ENCODE measurements at regions not wholly inside any gene's neighbourhood (a gene's known extent, or its start where the extent isn't known, plus 50 kb on each side); places are given as distances from the start of the nearest gene placed in this dataset.
A peak's percentile ranks its signal among the peaks of the same experiment; 100 is the strongest.

DNA sequence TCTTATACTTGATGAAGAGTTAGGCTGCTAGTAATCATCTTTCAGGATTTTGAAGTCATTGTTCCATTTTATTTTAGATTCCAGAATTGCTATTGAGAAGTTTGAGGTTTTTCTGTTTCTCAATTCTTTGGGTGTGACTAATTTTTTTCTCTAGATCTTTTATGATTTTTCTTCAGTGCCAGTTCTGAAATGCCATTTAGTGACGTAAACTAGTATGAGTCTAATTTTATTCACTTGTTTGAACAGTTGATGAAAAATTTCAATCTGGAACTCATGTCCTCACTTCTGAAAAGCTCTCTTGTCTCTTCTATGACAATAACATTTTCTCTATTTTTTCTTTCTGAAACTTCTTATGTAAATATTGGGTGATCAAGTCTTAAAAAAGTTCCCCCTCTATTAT, 188.5 kb upstream of the HTR2A start:
- H3K36me3 ChIP-seq (replicated peaks in 1 of 2; ENCODE audit: insufficient read depth in 1 of 2, low read depth in 2 of 2) = no peaks in the 10 kb centered on the region
- no peaks in the 10 kb centered on the region for H3K27me3 ChIP-seq
- no peak for TF ChIP-seq POLR2A (IDR thresholded peaks at IDR 0.05)
- TF ChIP-seq, protein P1, sequence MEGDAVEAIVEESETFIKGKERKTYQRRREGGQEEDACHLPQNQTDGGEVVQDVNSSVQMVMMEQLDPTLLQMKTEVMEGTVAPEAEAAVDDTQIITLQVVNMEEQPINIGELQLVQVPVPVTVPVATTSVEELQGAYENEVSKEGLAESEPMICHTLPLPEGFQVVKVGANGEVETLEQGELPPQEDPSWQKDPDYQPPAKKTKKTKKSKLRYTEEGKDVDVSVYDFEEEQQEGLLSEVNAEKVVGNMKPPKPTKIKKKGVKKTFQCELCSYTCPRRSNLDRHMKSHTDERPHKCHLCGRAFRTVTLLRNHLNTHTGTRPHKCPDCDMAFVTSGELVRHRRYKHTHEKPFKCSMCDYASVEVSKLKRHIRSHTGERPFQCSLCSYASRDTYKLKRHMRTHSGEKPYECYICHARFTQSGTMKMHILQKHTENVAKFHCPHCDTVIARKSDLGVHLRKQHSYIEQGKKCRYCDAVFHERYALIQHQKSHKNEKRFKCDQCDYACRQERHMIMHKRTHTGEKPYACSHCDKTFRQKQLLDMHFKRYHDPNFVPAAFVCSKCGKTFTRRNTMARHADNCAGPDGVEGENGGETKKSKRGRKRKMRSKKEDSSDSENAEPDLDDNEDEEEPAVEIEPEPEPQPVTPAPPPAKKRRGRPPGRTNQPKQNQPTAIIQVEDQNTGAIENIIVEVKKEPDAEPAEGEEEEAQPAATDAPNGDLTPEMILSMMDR (IDR thresholded peaks at IDR 0.05) = no peak
- ATAC-seq (no peak), DNase-seq (no peak)
- intact Hi-C loops (cut with DNase I) = no loop called here
- no peak overlapping the region for H3K27ac ChIP-seq
- 72 to 76% methylated on average over 1 of the region's 1 CpG for WGBS, 2 donors
- no peaks in the 10 kb centered on the region for H3K9me3 ChIP-seq
- H3K4me1 ChIP-seq = no peaks in the 10 kb centered on the region
- H3K4me3 ChIP-seq = no peak overlapping the region

DNA sequence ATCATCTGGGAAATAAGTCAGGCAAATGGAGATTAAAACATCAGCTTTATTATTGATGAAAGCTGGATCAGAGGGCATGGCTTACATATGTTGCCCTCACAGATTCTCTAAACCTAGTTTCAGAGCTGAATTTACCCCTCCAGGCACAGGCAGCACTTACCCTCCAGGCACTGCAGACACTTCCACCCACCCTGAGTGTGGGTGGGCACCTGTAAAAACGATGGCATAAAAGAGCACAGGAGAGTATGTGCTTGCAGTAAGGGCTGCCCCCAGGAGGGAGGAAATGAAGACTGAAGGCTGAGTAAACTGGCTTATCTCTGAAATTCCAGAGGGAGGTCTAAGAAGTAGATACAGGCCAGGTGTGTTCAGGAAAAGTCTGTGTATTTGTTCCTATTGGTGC, 185.0 kb upstream of the HTR2A start:
- Histone ChIP-seq H3K4me1 (no peaks in the 10 kb centered on the region), H3K9me3 (peaks cover 0 to 4% (median 0%) of the 10 kb centered on the region in 3 donors), H3K27ac (peak overlapping the region in 1 of 4 donors; percentile 10), H3K36me3 (replicated peaks in 1 of 2; ENCODE audit: insufficient read depth in 1 of 2, low read depth in 2 of 2) (no peaks in the 10 kb centered on the region), H3K4me3 (no peak overlapping the region), H3K27me3 (no peaks in the 10 kb centered on the region)
- ATAC-seq (peak; percentile 40), DNase-seq (no peak)
- TF ChIP-seq, protein P1 (IDR thresholded peaks at IDR 0.05) = no peak
- TF ChIP-seq POLR2A (IDR thresholded peaks at IDR 0.05) = no peak
- 7 to 15% methylated on average over 1 of the region's 1 CpG for WGBS, 2 donors
- intact Hi-C loops (cut with DNase I) = no loop called here

DNA sequence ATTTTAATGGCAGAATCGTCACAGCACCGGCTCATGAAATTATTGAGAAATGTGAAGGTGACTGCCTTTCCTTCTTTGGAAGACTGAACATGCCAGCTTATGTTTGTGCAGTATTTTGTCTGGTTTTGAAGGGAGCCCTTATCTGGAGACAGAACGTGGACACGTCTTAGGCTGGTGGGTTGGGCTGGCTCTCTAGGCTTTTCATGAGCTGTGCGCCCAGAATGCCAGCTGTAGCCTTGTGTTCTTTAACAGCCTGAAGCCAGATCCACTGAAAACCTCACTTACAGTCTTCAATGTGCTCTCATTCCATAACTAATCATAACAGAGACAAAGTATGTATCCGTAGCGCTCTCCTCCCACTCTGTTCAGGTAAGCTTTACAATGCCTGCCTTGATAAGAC, 184.4 kb upstream of the HTR2A start:
- no peak for TF ChIP-seq POLR2A (IDR thresholded peaks at IDR 0.05)
- TF ChIP-seq, protein P1 (IDR thresholded peaks at IDR 0.05) = no peak
- Histone ChIP-seq H3K4me1 (no peaks in the 10 kb centered on the region), H3K4me3 (no peak overlapping the region), H3K27ac (peak overlapping the region in 1 of 4 donors; percentile 10), H3K27me3 (no peaks in the 10 kb centered on the region), H3K36me3 (replicated peaks in 1 of 2; ENCODE audit: insufficient read depth in 1 of 2, low read depth in 2 of 2) (no peaks in the 10 kb centered on the region), H3K9me3 (peaks cover 0 to 4% (median 0%) of the 10 kb centered on the region in 3 donors)
- 39 to 49% methylated on average over 7 of the region's 7 CpGs for WGBS, 2 donors
- ATAC-seq (no peak), DNase-seq (no peak)
- intact Hi-C loops (cut with DNase I) = no loop called here

DNA sequence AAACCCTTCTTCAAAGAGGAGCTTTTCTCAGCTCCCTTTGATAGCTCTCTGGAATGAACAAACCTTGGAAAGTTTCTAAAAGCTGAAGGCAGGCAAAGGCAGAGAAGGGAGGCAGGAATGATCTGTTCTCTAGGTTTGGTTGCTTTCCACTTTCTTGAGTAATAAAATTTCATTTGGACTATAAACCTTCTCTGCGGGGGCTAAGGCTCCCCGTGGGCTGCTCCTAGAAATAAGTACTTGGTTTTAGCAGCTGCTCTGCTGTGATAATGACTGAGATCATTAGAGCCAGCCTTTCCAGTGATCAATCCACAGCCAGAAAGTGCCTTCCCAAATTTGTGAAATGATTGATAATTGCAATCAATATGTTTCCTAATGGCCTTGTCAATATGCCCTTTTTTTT, 183.8 kb upstream of the HTR2A start:
- Histone ChIP-seq H3K27me3 (no peaks in the 10 kb centered on the region), H3K4me1 (no peaks in the 10 kb centered on the region), H3K27ac (no peak overlapping the region), H3K4me3 (no peak overlapping the region), H3K36me3 (replicated peaks in 1 of 2; ENCODE audit: insufficient read depth in 1 of 2, low read depth in 2 of 2) (no peaks in the 10 kb centered on the region), H3K9me3 (peaks cover 0 to 4% (median 0%) of the 10 kb centered on the region in 3 donors)
- intact Hi-C loops (cut with DNase I) = no loop called here
- ATAC-seq (no peak), DNase-seq (no peak)
- no peak for TF ChIP-seq POLR2A (IDR thresholded peaks at IDR 0.05)
- TF ChIP-seq, protein P1 (IDR thresholded peaks at IDR 0.05) = no peak
- 59 to 67% methylated on average over 2 of the region's 2 CpGs for WGBS, 2 donors

DNA sequence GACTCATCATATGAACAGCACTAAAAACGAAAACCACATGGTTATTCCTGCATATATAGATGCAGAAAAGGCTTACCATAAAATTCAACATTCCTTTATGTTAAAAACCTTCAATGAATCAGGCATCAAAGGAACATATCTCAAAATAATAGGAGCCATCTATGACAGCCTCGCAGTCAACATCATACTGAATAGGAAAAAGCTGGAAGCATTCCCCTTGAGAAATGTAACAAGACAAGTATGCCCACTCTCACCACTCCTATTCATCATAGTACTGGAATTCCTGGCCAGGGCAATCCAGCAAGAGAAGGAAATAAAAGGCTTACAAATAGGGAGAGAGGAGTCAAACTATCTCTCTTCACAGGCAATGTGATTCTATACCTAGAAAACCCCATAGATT, 179.6 kb upstream of the HTR2A start:
- H3K9me3 ChIP-seq = peaks cover 0 to 4% (median 0%) of the 10 kb centered on the region in 3 donors
- 48 to 55% methylated on average over 2 of the region's 2 CpGs for WGBS, 2 donors
- H3K4me1 ChIP-seq = no peaks in the 10 kb centered on the region
- H3K36me3 ChIP-seq (replicated peaks in 1 of 2; ENCODE audit: insufficient read depth in 1 of 2, low read depth in 2 of 2) = no peaks in the 10 kb centered on the region
- DNase-seq = no peak
- no peaks in the 10 kb centered on the region for H3K27me3 ChIP-seq
- no peak overlapping the region for H3K4me3 ChIP-seq
- no peak overlapping the region for H3K27ac ChIP-seq
- intact Hi-C loops (cut with DNase I) = no loop called here
- no peak for ATAC-seq
- TF ChIP-seq POLR2A (IDR thresholded peaks at IDR 0.05) = no peak
- TF ChIP-seq, protein P1 (IDR thresholded peaks at IDR 0.05) = no peak
